Lung (tissue), 11 donors: ENCODE measurements at regions not wholly inside any gene's neighbourhood (a gene's known extent, or its start where the extent isn't known, plus 50 kb on each side); places are given as distances from the start of the nearest gene placed in this dataset.

Experiments used
- ATAC-seq: fragments of 200-7000 bp; cut with Tn5 transposase; one replicate; pipeline ENCODE4 v1.9.1; 2020; ENCODE audit warnings: moderate number of reproducible peaks; ENCODE audit not compliant: insufficient read depth, low FRiP score
- DNase-seq, 3 donors: peaks; one replicate each; pipeline ENCODE4 v3.0.0-alpha.2; 2013 to 2017
- H3K27ac ChIP-seq, 2 donors: one replicate each; pipeline ENCODE4 v1.5.1; 2013; ENCODE audit warnings: mild to moderate bottlenecking in 2 of 2, moderate library complexity in 2 of 2, control low read depth in 1 of 2, inconsistent platforms in 1 of 2, low read depth in 1 of 2, low read length in 1 of 2
- H3K27me3 ChIP-seq, 3 donors: one replicate each; pipeline ENCODE4 v1.5.1; 2013; ENCODE audit warnings: low read length in 2 of 3; ENCODE audit not compliant: control insufficient read depth in 3 of 3, insufficient read depth in 3 of 3
- H3K36me3 ChIP-seq, 4 donors: one replicate each; pipeline ENCODE4 v1.5.1; 2013; ENCODE audit warnings: low read length in 4 of 4, mild to moderate bottlenecking in 1 of 4, moderate library complexity in 1 of 4; ENCODE audit not compliant: control insufficient read depth in 4 of 4, insufficient read depth in 4 of 4
- H3K4me1 ChIP-seq, 5 donors: one replicate each; pipeline ENCODE4 v1.5.1; 2013; ENCODE audit warnings: low read length in 5 of 5, mild to moderate bottlenecking in 2 of 5, moderate library complexity in 1 of 5; ENCODE audit not compliant: control insufficient read depth in 5 of 5, insufficient read depth in 5 of 5
- H3K4me3 ChIP-seq: one replicate; pipeline ENCODE4 v1.5.1; 2013; ENCODE audit warnings: mild to moderate bottlenecking, control low read depth, moderate library complexity
- H3K9ac ChIP-seq, 2 donors: one replicate each; pipeline ENCODE4 v1.5.1; 2013; ENCODE audit warnings: low read length in 2 of 2, control low read depth in 1 of 2; ENCODE audit not compliant: insufficient read depth in 1 of 2
- H3K9me3 ChIP-seq, 4 donors: one replicate each; pipeline ENCODE4 v1.5.1; 2013; ENCODE audit warnings: low read length in 3 of 4, mild to moderate bottlenecking in 1 of 4, moderate library complexity in 1 of 4; ENCODE audit not compliant: control insufficient read depth in 4 of 4, insufficient read depth in 3 of 4
- WGBS, 2 donors: extraction: QIAGEN DNeasy Blood & Tissue Kit; methylation state at CpG; one replicate each; pipeline ENCODE4 v1.1.7; 2013; 5-methylcytosine and 5-hydroxymethylcytosine counted together
- TF ChIP-seq, protein P1 (sequence below): IDR thresholded peaks from 2 replicates; pipeline ENCODE4 v1.5.1; 2012; ENCODE audit warnings: mild to moderate bottlenecking; ENCODE audit errors: control extremely low read depth, extremely low read depth
- donor health status: control.
- donor health status: control.
- donor health status: Bipolar disorder and iron deficiency.
- donor health status: healthy.
- donor health status: DM: yes; HTN: yes; CAD: no.

GRCh38 chr20:53752583-53752970 lies 158.9 kb upstream of the ZNF217 start:
- TF ChIP-seq, protein P1, sequence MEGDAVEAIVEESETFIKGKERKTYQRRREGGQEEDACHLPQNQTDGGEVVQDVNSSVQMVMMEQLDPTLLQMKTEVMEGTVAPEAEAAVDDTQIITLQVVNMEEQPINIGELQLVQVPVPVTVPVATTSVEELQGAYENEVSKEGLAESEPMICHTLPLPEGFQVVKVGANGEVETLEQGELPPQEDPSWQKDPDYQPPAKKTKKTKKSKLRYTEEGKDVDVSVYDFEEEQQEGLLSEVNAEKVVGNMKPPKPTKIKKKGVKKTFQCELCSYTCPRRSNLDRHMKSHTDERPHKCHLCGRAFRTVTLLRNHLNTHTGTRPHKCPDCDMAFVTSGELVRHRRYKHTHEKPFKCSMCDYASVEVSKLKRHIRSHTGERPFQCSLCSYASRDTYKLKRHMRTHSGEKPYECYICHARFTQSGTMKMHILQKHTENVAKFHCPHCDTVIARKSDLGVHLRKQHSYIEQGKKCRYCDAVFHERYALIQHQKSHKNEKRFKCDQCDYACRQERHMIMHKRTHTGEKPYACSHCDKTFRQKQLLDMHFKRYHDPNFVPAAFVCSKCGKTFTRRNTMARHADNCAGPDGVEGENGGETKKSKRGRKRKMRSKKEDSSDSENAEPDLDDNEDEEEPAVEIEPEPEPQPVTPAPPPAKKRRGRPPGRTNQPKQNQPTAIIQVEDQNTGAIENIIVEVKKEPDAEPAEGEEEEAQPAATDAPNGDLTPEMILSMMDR: no peak
- Histone ChIP-seq H3K4me1 (peaks cover 0 to 24% (median 10%) of the 10 kb centered on the region in 5 donors), H3K27me3 (no peaks in the 10 kb centered on the region), H3K36me3 (no peaks in the 10 kb centered on the region), H3K27ac (no peak overlapping the region), H3K9ac (no peak overlapping the region), H3K9me3 (no peaks in the 10 kb centered on the region), H3K4me3 (no peak overlapping the region)
- DNase-seq: no peak
- ATAC-seq: no peak
- WGBS, 2 donors: 98% methylated on average over 3 of the region's 3 CpGs

GRCh38 chr20:53751620-53752318 lies 158.1 kb upstream of the ZNF217 start:
- DNase-seq (peak in 2 of 3 donors; percentile 43 to 53), ATAC-seq (no peak)
- Histone ChIP-seq H3K4me3 (no peak overlapping the region), H3K9ac (peak overlapping the region in 1 of 2 donors; percentile 61), H3K27me3 (no peaks in the 10 kb centered on the region), H3K9me3 (no peaks in the 10 kb centered on the region), H3K36me3 (no peaks in the 10 kb centered on the region), H3K4me1 (peaks cover 0 to 24% (median 10%) of the 10 kb centered on the region in 5 donors), H3K27ac (peak overlapping the region in 1 of 2 donors; percentile 30)
- TF ChIP-seq, protein P1: no peak
- 37 to 50% methylated on average over 9 of the region's 9 CpGs for WGBS, 2 donors

DNA sequence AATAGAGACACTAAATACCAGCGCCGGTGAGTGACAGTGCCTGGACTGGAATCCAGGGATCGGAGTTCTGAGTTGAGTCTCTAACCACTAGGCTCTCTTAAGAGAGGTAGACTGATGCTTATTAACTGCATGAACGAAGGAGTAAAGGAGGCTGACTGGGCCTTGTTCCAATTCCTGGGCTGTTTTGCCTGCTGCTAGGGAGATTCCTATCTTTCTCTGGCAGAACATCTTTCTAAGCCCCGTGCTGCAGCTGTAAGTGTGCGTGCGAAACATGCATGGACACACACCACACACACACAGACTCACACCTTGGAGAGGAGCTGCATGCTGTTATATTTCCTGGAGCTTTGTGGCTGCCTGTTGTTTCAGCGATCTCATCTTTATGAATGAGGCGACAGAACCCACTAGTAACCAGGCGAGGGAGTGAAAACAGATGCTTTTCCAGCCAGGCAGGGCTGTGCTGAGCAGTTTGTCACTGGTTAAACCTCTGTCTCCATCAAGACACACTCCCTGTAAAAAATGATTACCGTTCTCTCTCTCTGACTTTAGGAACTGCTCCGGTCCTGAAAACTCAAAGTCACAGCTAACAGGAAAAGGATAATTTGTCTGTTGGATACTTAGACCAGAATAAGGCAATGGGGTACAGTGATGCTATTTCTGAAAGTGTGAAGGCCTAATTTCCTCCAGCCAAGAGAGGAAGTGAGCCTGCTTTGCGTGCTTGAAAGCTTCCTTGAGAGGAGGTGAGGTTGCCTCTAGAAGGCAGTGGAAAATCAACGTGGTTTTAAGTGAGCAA lies 157.4 kb upstream of the ZNF217 start:
- Histone ChIP-seq H3K4me3 (no peak overlapping the region), H3K27ac (peak overlapping the region in 1 of 2 donors; percentile 30), H3K36me3 (no peaks in the 10 kb centered on the region), H3K27me3 (no peaks in the 10 kb centered on the region), H3K9ac (peak overlapping the region in 1 of 2 donors; percentile 61), H3K9me3 (no peaks in the 10 kb centered on the region), H3K4me1 (peaks cover 0 to 24% (median 10%) of the 10 kb centered on the region in 5 donors)
- no peak for ATAC-seq
- 43 to 45% methylated on average over 14 of the region's 14 CpGs for WGBS, 2 donors
- TF ChIP-seq, protein P1: no peak
- peak; percentile 81 to 91 (median 91) for DNase-seq
